Neural progenitor cell (in vitro differentiated cells): ENCODE measurements at regions not wholly inside any gene's neighbourhood (a gene's known extent, or its start where the extent isn't known, plus 50 kb on each side); places are given as distances from the start of the nearest gene placed in this dataset.
"Not testable (repeated sequence)": the region's sequence is repeated elsewhere in the genome, so short reads cannot be mapped to it uniquely, and the experiment has no call there.

Experiments used
- DNase-seq: peaks from one replicate; pipeline ENCODE4 v3.0.0-alpha.2; 2016; ENCODE audit warnings: low spot score
- H2AFZ ChIP-seq: fragments of 200-600 bp; sonication (generic); replicated peaks from 2 replicates; pipeline ENCODE4 v1.6.1; 2016; ENCODE audit warnings: antibody characterized with exemption
- H3F3A ChIP-seq: fragments of 200-600 bp; sonication (generic); 2 replicates; pipeline ENCODE4 v1.6.1; 2016; ENCODE audit warnings: antibody characterized with exemption, low read depth
- H3K27ac ChIP-seq: fragments of 200-600 bp; sonication (generic); 2 replicates; pipeline ENCODE4 v1.5.1; 2016; ENCODE audit warnings: mild to moderate bottlenecking
- H3K27me3 ChIP-seq: fragments of 200-600 bp; sonication (generic); 2 replicates; pipeline ENCODE4 v1.6.1; 2016; ENCODE audit warnings: mild to moderate bottlenecking, moderate library complexity
- H3K36me3 ChIP-seq: fragments of 200-600 bp; sonication (generic); 2 replicates; pipeline ENCODE4 v1.5.1; 2016
- H3K4me1 ChIP-seq: fragments of 200-600 bp; sonication (generic); 2 replicates; pipeline ENCODE4 v1.6.1; 2016; ENCODE audit warnings: mixed run types
- H3K4me2 ChIP-seq: fragments of 200-600 bp; sonication (generic); 2 replicates; pipeline ENCODE4 v1.6.1; 2016
- H3K4me3 ChIP-seq: fragments of 200-600 bp; sonication (generic); 2 replicates; pipeline ENCODE4 v1.5.1; 2016
- H3K79me2 ChIP-seq: fragments of 200-600 bp; sonication (generic); 2 replicates; pipeline ENCODE4 v1.6.1; 2016; ENCODE audit warnings: low read depth
- H3K9ac ChIP-seq: fragments of 200-600 bp; sonication (generic); 2 replicates; pipeline ENCODE4 v1.6.1; 2016
- H3K9me3 ChIP-seq: fragments of 200-600 bp; sonication (generic); 2 replicates; pipeline ENCODE4 v1.5.1; 2016; ENCODE audit warnings: low read depth
- H4K20me1 ChIP-seq: fragments of 200-600 bp; sonication (generic); 2 replicates; pipeline ENCODE4 v1.6.1; 2016; ENCODE audit warnings: low read depth
- H3K27ac Mint-ChIP-seq: 3 replicates; pipeline ENCODE4 v1.8.0; 2021; ENCODE audit warnings: mixed read lengths
- H3K27me3 Mint-ChIP-seq: 2 replicates; pipeline ENCODE4 v1.8.0; 2022; ENCODE audit warnings: low read depth, mild to moderate bottlenecking, inconsistent platforms, moderate library complexity, mixed read lengths; ENCODE audit not compliant: insufficient read depth
- H3K36me3 Mint-ChIP-seq: 3 replicates; pipeline ENCODE4 v1.8.0; 2021; ENCODE audit warnings: mixed read lengths
- H3K4me1 Mint-ChIP-seq: 3 replicates; pipeline ENCODE4 v1.8.0; 2021; ENCODE audit warnings: mixed read lengths
- H3K4me3 Mint-ChIP-seq: 3 replicates; pipeline ENCODE4 v1.8.0; 2021; ENCODE audit warnings: mild to moderate bottlenecking, moderate library complexity, mixed read lengths
- H3K9me3 Mint-ChIP-seq: 3 replicates; pipeline ENCODE4 v1.8.0; 2020; ENCODE audit warnings: mixed read lengths
- CTCF ChIP-seq: fragments of 200-600 bp; sonication (generic); IDR thresholded peaks from 2 replicates; pipeline ENCODE4 v1.5.1; 2017; ENCODE audit warnings: antibody characterized with exemption, mild to moderate bottlenecking
- EZH2 ChIP-seq: fragments of 200-600 bp; sonication (generic); IDR thresholded peaks from 2 replicates; pipeline ENCODE4 v1.6.1; 2017; ENCODE audit warnings: antibody characterized with exemption, mild to moderate bottlenecking, moderate library complexity
- EZH2phosphoT487 ChIP-seq: fragments of 200-600 bp; sonication (generic); IDR thresholded peaks from 2 replicates; pipeline ENCODE4 v1.6.1; 2017; ENCODE audit warnings: antibody characterized with exemption

DNA sequence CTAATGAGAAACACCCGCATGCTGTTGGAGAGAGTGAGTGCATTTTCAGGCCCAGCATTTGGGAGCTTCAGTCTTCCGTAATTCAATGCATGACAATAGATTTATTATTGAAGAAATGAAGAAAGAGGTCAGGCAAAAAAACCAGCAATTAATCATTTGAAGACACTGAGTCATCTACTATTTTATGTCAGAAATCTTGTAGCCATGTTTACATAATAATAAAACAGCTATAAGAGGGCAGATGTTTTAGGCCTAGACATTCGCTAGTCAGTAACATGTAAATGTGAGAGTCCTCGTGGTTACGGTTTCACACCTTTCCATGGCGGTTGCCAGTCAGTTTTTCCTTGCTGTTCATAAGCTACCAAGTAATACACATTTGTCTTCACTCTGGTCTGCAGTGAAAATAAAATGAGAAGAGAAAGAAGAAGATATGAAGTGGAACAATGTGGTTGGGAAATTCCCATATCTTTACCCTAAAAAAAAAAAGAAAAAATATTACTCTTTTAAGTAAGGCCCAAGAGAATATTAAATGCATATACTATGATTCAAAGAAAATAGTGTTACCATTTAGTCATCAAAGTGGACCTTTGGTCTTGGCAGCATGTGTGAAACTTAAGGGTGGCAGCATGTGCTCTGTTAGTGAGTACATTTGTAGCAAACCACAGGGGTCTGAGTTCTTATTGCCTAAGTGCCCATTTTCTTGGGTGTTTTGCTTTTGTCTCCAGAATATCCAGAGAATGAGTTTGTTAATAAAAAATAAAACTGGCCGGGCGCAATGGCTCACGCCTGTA is 140.5 kb upstream of the TBL1XR1 start:
- no peak for DNase-seq

GRCh38 chr3:177338697-177339219 is 141.5 kb upstream of the TBL1XR1 start:
- Histone ChIP-seq H3K4me1 (no peaks in the 10 kb centered on the region), H2AFZ (no peak overlapping the region), H3K9me3 (no peaks in the 10 kb centered on the region), H3K79me2 (no peaks in the 10 kb centered on the region), H3K36me3 (no peaks in the 10 kb centered on the region), H3K27ac (no peak overlapping the region), H3K27me3 (no peaks in the 10 kb centered on the region), H3K4me3 (no peak overlapping the region), H4K20me1 (no peaks in the 10 kb centered on the region), H3F3A (no peaks in the 10 kb centered on the region), H3K4me2 (no peak overlapping the region), H3K9ac (no peak overlapping the region)
- H3K4me3 Mint-ChIP-seq = no peak overlapping the region
- no peaks in the 10 kb centered on the region for H3K36me3 Mint-ChIP-seq
- DNase-seq = no peak
- TF ChIP-seq EZH2phosphoT487 (no peak), CTCF (no peak), EZH2 (no peak)
- peaks cover 23% of the 10 kb centered on the region for H3K4me1 Mint-ChIP-seq
- H3K27me3 Mint-ChIP-seq = peaks cover 2% of the 10 kb centered on the region
- H3K9me3 Mint-ChIP-seq = no peaks in the 10 kb centered on the region
- no peak overlapping the region for H3K27ac Mint-ChIP-seq

More for the DNA sequence above, 140.5 kb upstream of the TBL1XR1 start:
- Histone ChIP-seq H3K4me1 (no peaks in the 10 kb centered on the region), H3K4me2 (no peak overlapping the region), H3K27me3 (no peaks in the 10 kb centered on the region), H3K4me3 (no peak overlapping the region), H3K9ac (no peak overlapping the region), H3K36me3 (no peaks in the 10 kb centered on the region), H4K20me1 (no peaks in the 10 kb centered on the region), H2AFZ (peak overlapping the region; percentile 18), H3K27ac (no peak overlapping the region), H3F3A (no peaks in the 10 kb centered on the region), H3K9me3 (no peaks in the 10 kb centered on the region), H3K79me2 (no peaks in the 10 kb centered on the region)
- Mint-ChIP-seq H3K4me1 (peaks cover 19% of the 10 kb centered on the region), H3K9me3 (no peaks in the 10 kb centered on the region), H3K36me3 (no peaks in the 10 kb centered on the region), H3K4me3 (no peak overlapping the region), H3K27me3 (peaks cover under 1% of the 10 kb centered on the region), H3K27ac (no peak overlapping the region)
- TF ChIP-seq EZH2 = no peak
- TF ChIP-seq CTCF = no peak
- no peak for TF ChIP-seq EZH2phosphoT487

GRCh38 chr3:177339220-177339703 is 142.0 kb upstream of the TBL1XR1 start:
- H3K4me1 Mint-ChIP-seq = peaks cover 24% of the 10 kb centered on the region
- H3K27ac Mint-ChIP-seq = not testable (repeated sequence)

DNA sequence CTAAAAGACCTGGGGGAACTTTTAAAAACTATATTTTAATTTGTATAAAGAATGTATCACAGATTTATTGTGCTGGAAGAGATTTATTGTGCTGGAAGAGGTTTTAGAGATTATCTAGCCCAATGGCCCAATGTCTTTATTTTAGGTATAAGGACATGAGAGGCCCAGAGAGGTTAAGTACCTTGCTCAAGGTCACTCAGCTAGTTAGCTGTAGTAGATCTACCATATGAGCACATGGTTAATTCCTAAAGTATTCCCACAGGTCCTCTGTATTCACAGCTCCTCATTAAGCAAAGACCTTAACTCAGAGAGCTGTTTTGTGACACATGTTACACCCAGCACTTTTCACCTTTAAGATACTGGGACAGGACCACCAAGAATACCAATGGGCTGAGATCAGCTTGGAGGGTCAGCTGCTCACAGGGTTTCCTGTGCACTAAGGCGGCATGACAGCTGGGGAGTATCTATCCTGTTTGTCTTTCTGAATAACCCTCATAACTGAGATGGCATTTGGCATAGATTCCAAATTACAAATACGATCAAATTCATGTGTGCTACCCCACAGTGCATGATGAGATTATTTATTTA is 143.1 kb upstream of the TBL1XR1 start:
- Mint-ChIP-seq H3K36me3 (no peaks in the 10 kb centered on the region), H3K9me3 (no peaks in the 10 kb centered on the region), H3K4me1 (peaks cover 33% of the 10 kb centered on the region), H3K4me3 (no peak overlapping the region), H3K27ac (no peak overlapping the region), H3K27me3 (peaks cover 2% of the 10 kb centered on the region)
- no peak overlapping the region for H3K4me2 ChIP-seq
- TF ChIP-seq CTCF (no peak), EZH2 (no peak), EZH2phosphoT487 (no peak)
- no peak overlapping the region for H3K9ac ChIP-seq
- H3K79me2 ChIP-seq = no peaks in the 10 kb centered on the region
- H3F3A ChIP-seq = peaks cover 11% of the 10 kb centered on the region
- no peak for DNase-seq
- no peak overlapping the region for H3K27ac ChIP-seq
- no peaks in the 10 kb centered on the region for H3K9me3 ChIP-seq
- H3K4me1 ChIP-seq = peaks cover 9% of the 10 kb centered on the region
- no peak overlapping the region for H2AFZ ChIP-seq
- no peaks in the 10 kb centered on the region for H3K27me3 ChIP-seq
- no peak overlapping the region for H3K4me3 ChIP-seq
- no peaks in the 10 kb centered on the region for H4K20me1 ChIP-seq
- H3K36me3 ChIP-seq = no peaks in the 10 kb centered on the region

More at GRCh38 chr3:177339220-177339703, 142.0 kb upstream of the TBL1XR1 start:
- H3K4me2 ChIP-seq, H3K9me3 ChIP-seq, H3K9ac ChIP-seq, H3K4me3 ChIP-seq, H3K27me3 ChIP-seq, H2AFZ ChIP-seq, H4K20me1 ChIP-seq, H3K27ac ChIP-seq, H3K9me3 Mint-ChIP-seq, H3K36me3 ChIP-seq, H3K4me1 ChIP-seq, H3K36me3 Mint-ChIP-seq, H3F3A ChIP-seq, H3K4me3 Mint-ChIP-seq, DNase-seq, H3K27me3 Mint-ChIP-seq, H3K79me2 ChIP-seq: not testable (repeated sequence)
